HCT116 (cell line): ENCODE measurements at regions not wholly inside any gene's neighbourhood (a gene's known extent, or its start where the extent isn't known, plus 50 kb on each side); places are given as distances from the start of the nearest gene placed in this dataset.

Experiments used
- ATAC-seq: fragments of 200-7000 bp; cut with Tn5 transposase; 2 replicates; pipeline ENCODE4 v1.9.1; 2020; ENCODE audit warnings: mild to moderate bottlenecking, moderate library complexity
- BruUV-seq: library from RNA; stranded (reverse); fragments of 400-500 nt; replicated peaks from 2 replicates; lab custom pipeline; 2021; lab: Mats Ljungman, UMichigan
- CTCF ChIA-PET: fragments of 300-600 bp; sonication (Branson Sonifier 250); formaldehyde crosslinking; loops from one replicate; lab custom pipeline; 2021; ENCODE audit warnings: antibody characterized with exemption; lab: Charles Lee
- POLR2A ChIA-PET: fragments of 300-600, 350-600 bp; sonication (Branson Sonifier 250); formaldehyde crosslinking; loops from one replicate; lab custom pipeline; 2021; ENCODE audit warnings: antibody characterized with exemption; lab: Charles Lee
- RAD21 ChIA-PET, 2 experiments: fragments of 300-600 bp; sonication (Branson Sonifier 250); formaldehyde crosslinking; loops; one replicate each; lab custom pipeline; 2023; ENCODE audit warnings: low total read pairs in 2 of 2; ENCODE audit not compliant: uncharacterized antibody in 2 of 2, unreplicated experiment in 2 of 2, low non-redundant PET in 1 of 2; lab: Charles Lee
- DNase-seq: peaks from one replicate; pipeline ENCODE4 v3.0.0-alpha.2; 2010; ENCODE audit warnings: low read depth, low spot score
- H2AFZ ChIP-seq: fragments of 200-600 bp; shearing (Covaris generic), sonication (generic); 2 replicates; pipeline ENCODE4 v1.6.1; 2017; ENCODE audit warnings: low read depth, mixed run types, mixed read lengths, antibody characterized with exemption, low read length; ENCODE audit not compliant: poor library complexity, severe bottlenecking
- H3K27ac ChIP-seq: 2 replicates; pipeline ENCODE4 v1.5.1; 2012; ENCODE audit warnings: low read depth, low read length
- H3K27me3 ChIP-seq: fragments of 200-600 bp; sonication (generic); 2 replicates; pipeline ENCODE4 v1.6.1; 2016; ENCODE audit warnings: mixed run types, low read length, mixed read lengths; ENCODE audit not compliant: insufficient read depth
- H3K36me3 ChIP-seq, 2 experiments: fragments of 200-500 bp in 1 of 2; fragments of 200-600 bp in 1 of 2; sonication (Bioruptor generic) in 1 of 2; sonication (generic) in 1 of 2; 2 replicates each; pipeline versions ENCODE4 v1.5.1 to v1.6.1; 2014 to 2016; ENCODE audit warnings: low read length in 2 of 2, inconsistent platforms in 1 of 2, mixed read lengths in 1 of 2, mixed run types in 1 of 2; ENCODE audit not compliant: insufficient read depth in 2 of 2, control insufficient read depth in 1 of 2
- H3K4me1 ChIP-seq, 2 experiments: fragments of 200-600 bp in 1 of 2; sonication (generic) in 1 of 2; 2 replicates each; pipeline versions ENCODE4 v1.5.1 to v1.6.1; 2012 to 2017; ENCODE audit warnings: low read length in 2 of 2, inconsistent platforms in 1 of 2, mild to moderate bottlenecking in 1 of 2, mixed read lengths in 1 of 2, mixed run types in 1 of 2, moderate library complexity in 1 of 2; ENCODE audit not compliant: insufficient read depth in 2 of 2, control insufficient read depth in 1 of 2
- H3K4me2 ChIP-seq: fragments of 200-600 bp; sonication (generic); 2 replicates; pipeline ENCODE4 v1.6.1; 2017; ENCODE audit warnings: mixed run types, low read length, mixed read lengths
- H3K4me3 ChIP-seq, 2 experiments: fragments of 200-600 bp in 1 of 2; sonication (generic) in 1 of 2; replicated peaks in 1 of 2; 2 replicates each; pipeline ENCODE4 v1.5.1; 2011 to 2016; ENCODE audit warnings: low read length in 2 of 2, control low read depth in 1 of 2, low read depth in 1 of 2, mild to moderate bottlenecking in 1 of 2, mixed read lengths in 1 of 2, mixed run types in 1 of 2
- H3K79me2 ChIP-seq: fragments of 200-600 bp; sonication (generic); 2 replicates; pipeline ENCODE4 v1.6.1; 2017; ENCODE audit warnings: mild to moderate bottlenecking, mixed run types, low read length, moderate library complexity, mixed read lengths; ENCODE audit not compliant: insufficient read depth
- H3K9ac ChIP-seq: fragments of 200-600 bp; sonication (generic); 2 replicates; pipeline ENCODE4 v1.6.1; 2016; ENCODE audit warnings: low read length, mixed read lengths
- H3K9me2 ChIP-seq: fragments of 200-600 bp; sonication (generic), shearing (Covaris generic); 2 replicates; pipeline ENCODE4 v1.6.1; 2017; ENCODE audit warnings: mixed run types, mild to moderate bottlenecking, moderate library complexity; ENCODE audit not compliant: insufficient read depth
- H3K9me3 ChIP-seq, 2 experiments: fragments of 200-500 bp in 1 of 2; fragments of 200-600 bp in 1 of 2; sonication (Bioruptor generic) in 1 of 2; sonication (generic) in 1 of 2; 2 replicates each; pipeline ENCODE4 v1.6.1; 2014 to 2017; ENCODE audit warnings: low read length in 2 of 2, mixed read lengths in 2 of 2, inconsistent platforms in 1 of 2, low read depth in 1 of 2, mild to moderate bottlenecking in 1 of 2, mixed run types in 1 of 2, moderate library complexity in 1 of 2; ENCODE audit not compliant: control insufficient read depth in 1 of 2, insufficient read depth in 1 of 2
- H4K20me1 ChIP-seq: fragments of 200-600 bp; sonication (generic), shearing (Covaris generic); 2 replicates; pipeline ENCODE4 v1.6.1; 2017; ENCODE audit warnings: mixed run types, mild to moderate bottlenecking, moderate library complexity; ENCODE audit not compliant: insufficient read depth
- ATF3 ChIP-seq: IDR thresholded peaks from 2 replicates; pipeline ENCODE4 v1.6.1; 2012
- CEBPB ChIP-seq: IDR thresholded peaks from 2 replicates; pipeline ENCODE4 v1.6.1; 2012; ENCODE audit warnings: low read depth
- ELF1 ChIP-seq: IDR thresholded peaks from 2 replicates; pipeline ENCODE4 v1.6.1; 2012; ENCODE audit warnings: low read depth, borderline replicate concordance
- EZH2phosphoT487 ChIP-seq: fragments of 200-600 bp; IDR thresholded peaks from 2 replicates; pipeline ENCODE4 v1.6.1; 2018; ENCODE audit warnings: antibody characterized with exemption, borderline replicate concordance
- FOSL1 ChIP-seq: IDR thresholded peaks from 2 replicates; pipeline ENCODE4 v1.6.1; 2012; ENCODE audit warnings: low read depth
- JUND ChIP-seq: IDR thresholded peaks from 2 replicates; pipeline ENCODE4 v1.6.1; 2012
- POLR2A ChIP-seq: IDR thresholded peaks from 2 replicates; pipeline ENCODE4 v1.7.0; 2011; ENCODE audit warnings: borderline replicate concordance; ENCODE audit not compliant: insufficient read depth, insufficient read length; ENCODE audit errors: extremely low read depth
- POLR2AphosphoS5 ChIP-seq: IDR thresholded peaks from 2 replicates; pipeline ENCODE4 v1.6.1; 2011; ENCODE audit warnings: mild to moderate bottlenecking, low read depth, low read length, moderate library complexity
- RAD21 ChIP-seq: IDR thresholded peaks from 2 replicates; pipeline ENCODE4 v1.6.1; 2012; ENCODE audit warnings: low read depth, mild to moderate bottlenecking
- SIN3A ChIP-seq: IDR thresholded peaks from 2 replicates; pipeline ENCODE4 v1.6.1; 2012; ENCODE audit warnings: low read depth
- SP1 ChIP-seq: IDR thresholded peaks from 2 replicates; pipeline ENCODE4 v1.6.1; 2012; ENCODE audit warnings: low read depth
- TCF7L2 ChIP-seq: IDR thresholded peaks from 2 replicates; pipeline ENCODE4 v1.7.0; 2011; ENCODE audit warnings: borderline replicate concordance, inconsistent platforms; ENCODE audit not compliant: insufficient read depth, insufficient read length; ENCODE audit errors: extremely low read depth
- ZFX ChIP-seq: fragments of 450-650 bp; IDR thresholded peaks from 2 replicates; pipeline ENCODE4 v1.6.1; 2017
- intact Hi-C: fragments of 100-400 bp; cut with micrococcal nuclease; formaldehyde crosslinking; loops from 2 replicates; pipeline ENCODE4 v1.10.0; 2022
- TF ChIP-seq, protein P1 (sequence below): IDR thresholded peaks from 2 replicates; pipeline ENCODE4 v1.6.1; 2012

- Histone ChIP-seq H3K27me3 (no peaks in the 10 kb centered on the region), H3K4me3 (no peak overlapping the region), H3K4me1 (no peaks in the 10 kb centered on the region), H3K4me2 (no peak overlapping the region), H3K36me3 (no peaks in the 10 kb centered on the region), H4K20me1 (no peaks in the 10 kb centered on the region), H3K79me2 (no peaks in the 10 kb centered on the region), H3K27ac (no peak overlapping the region), H2AFZ (no peak overlapping the region), H3K9me3 (no peaks in the 10 kb centered on the region), H3K9me2 (no peaks in the 10 kb centered on the region), H3K9ac (no peak overlapping the region)
- ChIA-PET POLR2A (no interaction called here), RAD21 (no interaction called here), CTCF (no interaction called here)
- no peak for DNase-seq
- no peak for ATAC-seq
- TF ChIP-seq SIN3A (no peak), SP1 (no peak), RAD21 (no peak), TCF7L2 (no peak), ELF1 (no peak), POLR2A (no peak), CEBPB (no peak), ATF3 (no peak), EZH2phosphoT487 (no peak), ZFX (no peak), JUND (no peak), POLR2AphosphoS5 (no peak), FOSL1 (no peak)
- BruUV-seq, result no TSS peak
- intact Hi-C loops, result no loop called here
Measured at GRCh38 chr5:175168882-175169507, 275.0 kb downstream of the DRD1 start.

DNA sequence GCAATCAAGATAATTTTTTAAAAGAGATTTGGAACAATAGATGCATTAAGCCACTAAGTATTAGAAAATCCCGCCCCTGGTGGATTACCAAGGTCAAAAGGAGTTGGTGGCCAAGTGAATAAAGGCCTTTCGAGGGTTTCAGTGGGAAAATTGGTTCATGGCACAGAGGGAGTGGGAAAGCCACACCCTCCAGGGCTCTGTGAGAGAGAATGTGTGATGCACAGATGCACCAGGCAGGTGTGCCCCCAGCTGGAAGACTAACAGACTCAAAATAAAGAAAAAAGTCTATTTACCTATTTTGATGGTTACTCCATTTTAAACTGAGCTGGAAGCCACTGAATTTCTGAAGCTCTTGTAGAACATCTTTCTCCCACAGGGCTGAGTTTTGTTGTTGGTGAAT is 278.0 kb downstream of the DRD1 start:
- H3K27me3 ChIP-seq, result no peaks in the 10 kb centered on the region
- no peak overlapping the region for H3K9ac ChIP-seq
- intact Hi-C loops, result no loop called here
- RAD21 ChIA-PET, result no interaction called here
- H3K9me2 ChIP-seq, result no peaks in the 10 kb centered on the region
- no peaks in the 10 kb centered on the region for H3K9me3 ChIP-seq
- H3K4me1 ChIP-seq, result no peaks in the 10 kb centered on the region
- POLR2A ChIA-PET, result no interaction called here
- no peaks in the 10 kb centered on the region for H3K36me3 ChIP-seq
- H3K27ac ChIP-seq, result no peak overlapping the region
- no peak overlapping the region for H3K4me2 ChIP-seq
- TF ChIP-seq, protein P1, sequence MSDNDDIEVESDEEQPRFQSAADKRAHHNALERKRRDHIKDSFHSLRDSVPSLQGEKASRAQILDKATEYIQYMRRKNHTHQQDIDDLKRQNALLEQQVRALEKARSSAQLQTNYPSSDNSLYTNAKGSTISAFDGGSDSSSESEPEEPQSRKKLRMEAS, result no peak
- TF ChIP-seq RAD21, result peak; percentile 16; the same call in 1 of the 2 replicates
- H3K79me2 ChIP-seq, result no peaks in the 10 kb centered on the region
- ATAC-seq (no peak), DNase-seq (no peak)
- BruUV-seq, result no TSS peak
- no peak overlapping the region for H2AFZ ChIP-seq
- no peak overlapping the region for H3K4me3 ChIP-seq
- no peaks in the 10 kb centered on the region for H4K20me1 ChIP-seq
- CTCF ChIA-PET, result no interaction called here
